HEK293T (cell line): ENCODE measurements at regions not wholly inside any gene's neighbourhood (a gene's known extent, or its start where the extent isn't known, plus 50 kb on each side); places are given as distances from the start of the nearest gene placed in this dataset.

Experiments used
- CTCF ChIA-PET: fragments of 350-600 bp; formaldehyde crosslinking; extraction: SDS; loops from one replicate; lab custom pipeline; 2021; ENCODE audit warnings: antibody characterized with exemption, inconsistent platforms; lab: Yijun Ruan, JAX
- POLR2A ChIA-PET: fragments of 350-600 bp; formaldehyde crosslinking; extraction: SDS; loops from one replicate; lab custom pipeline; 2020; ENCODE audit warnings: antibody characterized with exemption, inconsistent platforms; lab: Yijun Ruan, JAX
- DNase-seq: peaks from one replicate; pipeline ENCODE4 v3.0.0; 2012; ENCODE audit warnings: mixed read lengths; ENCODE audit errors: extremely low spot score
- ARNT ChIP-seq: fragments of 450-650 bp; IDR thresholded peaks from 2 replicates; pipeline ENCODE4 v1.6.1; 2017; ENCODE audit warnings: mild to moderate bottlenecking
- BHLHE40 ChIP-seq: fragments of 450-650 bp; IDR thresholded peaks from 2 replicates; pipeline ENCODE4 v1.6.1; 2016; ENCODE audit warnings: mild to moderate bottlenecking, moderate library complexity, borderline replicate concordance
- CTBP1 ChIP-seq: fragments of 450-650 bp; IDR thresholded peaks from 2 replicates; pipeline ENCODE4 v1.6.1; 2016; ENCODE audit warnings: borderline replicate concordance
- ELF4 ChIP-seq: fragments of 450-650 bp; IDR thresholded peaks from 2 replicates; pipeline ENCODE4 v1.6.1; 2017; ENCODE audit warnings: antibody characterized with exemption
- FOXA1 ChIP-seq: fragments of 450-650 bp; IDR thresholded peaks from 2 replicates; pipeline ENCODE4 v1.6.1; 2016; ENCODE audit warnings: mild to moderate bottlenecking
- FOXK2 ChIP-seq: fragments of 450-650 bp; IDR thresholded peaks from 2 replicates; pipeline ENCODE4 v1.6.1; 2016; ENCODE audit warnings: mild to moderate bottlenecking
- FOXM1 ChIP-seq: fragments of 450-650 bp; IDR thresholded peaks from 2 replicates; pipeline ENCODE4 v1.6.1; 2017; ENCODE audit warnings: mild to moderate bottlenecking, borderline replicate concordance
- HDGF ChIP-seq: fragments of 450-650 bp; IDR thresholded peaks from 2 replicates; pipeline ENCODE4 v1.6.1; 2017; ENCODE audit warnings: antibody characterized with exemption, borderline replicate concordance
- L3MBTL2 ChIP-seq: fragments of 450-650 bp; conservative IDR thresholded peaks from 2 replicates; pipeline ENCODE4 v1.6.1; 2016; ENCODE audit warnings: mild to moderate bottlenecking
- LEF1 ChIP-seq: fragments of 450-650 bp; IDR thresholded peaks from 2 replicates; pipeline ENCODE4 v1.6.1; 2017; ENCODE audit warnings: mild to moderate bottlenecking, borderline replicate concordance
- NFRKB ChIP-seq: fragments of 450-650 bp; IDR thresholded peaks from 2 replicates; pipeline ENCODE4 v1.6.1; 2016; ENCODE audit warnings: mild to moderate bottlenecking, moderate library complexity
- PKNOX1 ChIP-seq: fragments of 450-650 bp; IDR thresholded peaks from 2 replicates; pipeline ENCODE4 v1.6.1; 2016
- SP1 ChIP-seq: fragments of 450-650 bp; IDR thresholded peaks from 2 replicates; pipeline ENCODE4 v1.6.1; 2017
- SUZ12 ChIP-seq: fragments of 450-650 bp; IDR thresholded peaks from 2 replicates; pipeline ENCODE4 v1.6.1; 2016; ENCODE audit warnings: mild to moderate bottlenecking
- TARDBP ChIP-seq: fragments of 450-650 bp; IDR thresholded peaks from 2 replicates; pipeline ENCODE4 v1.6.1; 2016
- ZNF384 ChIP-seq: fragments of 450-650 bp; IDR thresholded peaks from 2 replicates; pipeline ENCODE4 v1.6.1; 2016

GRCh38 chr10:117748058-117748457, 205.5 kb downstream of the EMX2 start:
- POLR2A ChIA-PET, result no interaction called here
- TF ChIP-seq L3MBTL2 (no peak), CTBP1 (no peak), ZNF384 (no peak), ELF4 (no peak), ARNT (no peak), NFRKB (no peak), PKNOX1 (no peak), BHLHE40 (no peak), FOXK2 (no peak), FOXA1 (no peak), HDGF (no peak), LEF1 (no peak)
- CTCF ChIA-PET, result no interaction called here
- DNase-seq, result no peak

- no peak for TF ChIP-seq L3MBTL2
- DNase-seq, result no peak
- CTCF ChIA-PET, result no interaction called here
- POLR2A ChIA-PET, result no interaction called here
Observed at GRCh38 chr10:117750616-117751015, 208.1 kb downstream of the EMX2 start.

- ChIA-PET POLR2A (no interaction called here), CTCF (no interaction called here)
- TF ChIP-seq FOXK2, result no peak
- TF ChIP-seq LEF1, result no peak
- no peak for TF ChIP-seq CTBP1
- TF ChIP-seq HDGF, result no peak
- TF ChIP-seq BHLHE40, result no peak
- no peak for DNase-seq
Observed at GRCh38 chr10:117751259-117751658, 208.7 kb downstream of the EMX2 start.

GRCh38 chr10:117752103-117752502, 209.6 kb downstream of the EMX2 start:
- POLR2A ChIA-PET, result no interaction called here
- TF ChIP-seq FOXM1 (no peak), ARNT (no peak), TARDBP (no peak), LEF1 (no peak)
- no peak for DNase-seq
- CTCF ChIA-PET, result interaction anchor here (0.7 kb wide), 1 partner anchor 256 kb away, joined by 5 read pairs; no protein-coding TSS in a partner anchor

- no peak for DNase-seq
- CTCF ChIA-PET, result no interaction called here
- TF ChIP-seq TARDBP (no peak), ELF4 (no peak), ARNT (no peak), L3MBTL2 (no peak), PKNOX1 (no peak), SP1 (no peak), BHLHE40 (no peak), ZNF384 (no peak), FOXK2 (no peak), LEF1 (no peak), FOXM1 (no peak), HDGF (no peak), SUZ12 (no peak)
- POLR2A ChIA-PET, result no interaction called here
Observed at GRCh38 chr10:117754770-117755658, 212.5 kb downstream of the EMX2 start.

- no peak for TF ChIP-seq FOXK2
- no peak for TF ChIP-seq ARNT
- no peak for TF ChIP-seq TARDBP
- no peak for TF ChIP-seq PKNOX1
- TF ChIP-seq SUZ12, result no peak
- no peak for TF ChIP-seq BHLHE40
- no peak for TF ChIP-seq ZNF384
- TF ChIP-seq ELF4, result no peak
- TF ChIP-seq LEF1, result no peak
- TF ChIP-seq HDGF, result no peak
- CTCF ChIA-PET, result no interaction called here
- no peak for DNase-seq
- POLR2A ChIA-PET, result no interaction called here
Observed at GRCh38 chr10:117755659-117756014, 213.1 kb downstream of the EMX2 start.

- ChIA-PET CTCF (no interaction called here), POLR2A (no interaction called here)
- no peak for DNase-seq
- TF ChIP-seq FOXK2, result no peak
- TF ChIP-seq SP1, result no peak
- no peak for TF ChIP-seq ARNT
- no peak for TF ChIP-seq ZNF384
- no peak for TF ChIP-seq TARDBP
- TF ChIP-seq FOXA1, result no peak
- no peak for TF ChIP-seq NFRKB
- TF ChIP-seq LEF1, result no peak
- TF ChIP-seq L3MBTL2, result no peak
- no peak for TF ChIP-seq PKNOX1
- TF ChIP-seq CTBP1, result no peak
- TF ChIP-seq FOXM1, result no peak
- TF ChIP-seq HDGF, result no peak
- no peak for TF ChIP-seq ELF4
- TF ChIP-seq BHLHE40, result no peak
- TF ChIP-seq SUZ12, result no peak
Observed at GRCh38 chr10:117757086-117757720, 214.7 kb downstream of the EMX2 start.
